Endothelial cell of umbilical vein (primary cell): ENCODE measurements at regions not wholly inside any gene's neighbourhood (a gene's known extent, or its start where the extent isn't known, plus 50 kb on each side); places are given as distances from the start of the nearest gene placed in this dataset.

Source experiments
- BruUV-seq: library from RNA; stranded (reverse); fragments of 400-500 nt; replicated peaks from 2 replicates; lab custom pipeline; 2021; lab: Mats Ljungman, UMichigan
- CTCF ChIA-PET: fragments of 300-600, 350-600 bp; sonication (Branson Sonifier 250); formaldehyde crosslinking; loops from one replicate; lab custom pipeline; 2021; ENCODE audit warnings: antibody characterized with exemption, inconsistent platforms; lab: Charles Lee
- POLR2A ChIA-PET: fragments of 300-600, 350-600 bp; sonication (Branson Sonifier 250); formaldehyde crosslinking; loops from one replicate; lab custom pipeline; 2021; ENCODE audit warnings: antibody characterized with exemption, inconsistent platforms; lab: Charles Lee
- DNase-seq: peaks from one replicate; pipeline ENCODE4 v3.0.0-alpha.2; 2011; ENCODE audit warnings: low read depth, low spot score
- FAIRE-seq: peaks from 2 replicates; lab custom pipeline; 2011; peaks lifted over from hg19 to GRCh38; lab: Jason Lieb, UNC
- H2AFZ ChIP-seq: 2 replicates; pipeline ENCODE4 v1.6.0; 2012; ENCODE audit warnings: low read depth, low read length, control low read depth, inconsistent platforms
- H3K27ac ChIP-seq: 2 replicates; pipeline ENCODE4 v1.5.1; 2011; ENCODE audit warnings: low read depth, mild to moderate bottlenecking, control low read depth, low read length, moderate library complexity; ENCODE audit not compliant: insufficient read depth
- H3K27me3 ChIP-seq, 2 experiments: 2 replicates each; pipeline versions ENCODE4 v1.6.0 to v1.6.1; 2011; ENCODE audit warnings: low read length in 2 of 2, mixed read lengths in 1 of 2; ENCODE audit not compliant: control insufficient read depth in 2 of 2, insufficient read depth in 2 of 2
- H3K36me3 ChIP-seq, 2 experiments: 2 replicates in 1 of 2; 3 replicates in 1 of 2; pipeline ENCODE4 v1.5.1; 2011; ENCODE audit warnings: low read length in 2 of 2, mild to moderate bottlenecking in 1 of 2, moderate library complexity in 1 of 2; ENCODE audit not compliant: control insufficient read depth in 2 of 2, insufficient read depth in 2 of 2; ENCODE audit errors: extremely low read depth in 1 of 2
- H3K4me1 ChIP-seq: 3 replicates; pipeline ENCODE4 v1.5.1; 2011; ENCODE audit warnings: mild to moderate bottlenecking, low read length; ENCODE audit not compliant: control insufficient read depth, insufficient read depth; ENCODE audit errors: extremely low read depth
- H3K4me2 ChIP-seq: 2 replicates; pipeline ENCODE4 v1.6.1; 2011; ENCODE audit warnings: low read length, control low read depth, mixed read lengths; ENCODE audit not compliant: insufficient read depth
- H3K4me3 ChIP-seq, 3 experiments: fragments of 200-600 bp in 1 of 3; sonication (generic), shearing (Covaris generic) in 1 of 3; replicated peaks in 1 of 3; 2 replicates each; pipeline ENCODE4 v1.5.1; 2011 to 2016; ENCODE audit warnings: control low read depth in 3 of 3, low read length in 3 of 3, mild to moderate bottlenecking in 2 of 3, inconsistent platforms in 1 of 3, low read depth in 1 of 3, moderate library complexity in 1 of 3; ENCODE audit not compliant: insufficient read depth in 1 of 3
- H3K79me2 ChIP-seq: 2 replicates; pipeline ENCODE4 v1.6.0; 2012; ENCODE audit warnings: low read length, inconsistent platforms; ENCODE audit not compliant: control insufficient read depth, insufficient read depth
- H3K9ac ChIP-seq: replicated peaks from 2 replicates; pipeline ENCODE3; 2011; ENCODE audit warnings: low read length, control low read depth; ENCODE audit not compliant: insufficient read depth; ENCODE audit errors: extremely low read depth
- H3K9me1 ChIP-seq: replicated peaks from 3 replicates; pipeline ENCODE4 v1.6.0; 2011; ENCODE audit warnings: mild to moderate bottlenecking, low read length; ENCODE audit not compliant: control insufficient read depth, insufficient read depth; ENCODE audit errors: extremely low read depth
- H3K9me3 ChIP-seq: replicated peaks from 2 replicates; pipeline ENCODE4 v1.5.1; 2012; ENCODE audit warnings: low read length, inconsistent platforms; ENCODE audit not compliant: control insufficient read depth, insufficient read depth
- H4K20me1 ChIP-seq: replicated peaks from 2 replicates; pipeline ENCODE3; 2011; ENCODE audit warnings: mild to moderate bottlenecking, low read length; ENCODE audit not compliant: control insufficient read depth, insufficient read depth; ENCODE audit errors: extremely low read depth
- CTCF ChIP-seq, 2 donors: IDR thresholded peaks; 1 replicate in 1 of 2; 2 replicates in 1 of 2; pipeline ENCODE4 v1.5.1; 2011; ENCODE audit warnings: low read length in 2 of 2, mild to moderate bottlenecking in 2 of 2, moderate library complexity in 2 of 2, control low read depth in 1 of 2, inconsistent platforms in 1 of 2, low read depth in 1 of 2; ENCODE audit not compliant: insufficient read depth in 1 of 2; ENCODE audit errors: extremely low read depth in 1 of 2
- EZH2 ChIP-seq: IDR thresholded peaks from 2 replicates; pipeline ENCODE4 v1.6.1; 2012; ENCODE audit warnings: borderline replicate concordance, low read depth, mild to moderate bottlenecking, moderate library complexity, low read length, inconsistent platforms; ENCODE audit not compliant: severe bottlenecking
- FOS ChIP-seq: IDR thresholded peaks from 2 replicates; pipeline ENCODE4 v1.6.1; 2011; ENCODE audit warnings: mild to moderate bottlenecking, low read length, moderate library complexity, borderline replicate concordance; ENCODE audit not compliant: insufficient read depth
- GATA2 ChIP-seq: IDR thresholded peaks from 2 replicates; pipeline ENCODE4 v1.7.0; 2011; ENCODE audit warnings: low read depth, mild to moderate bottlenecking, moderate library complexity, mixed read lengths, low read length; ENCODE audit not compliant: insufficient read length, insufficient read depth
- JUN ChIP-seq: IDR thresholded peaks from 2 replicates; pipeline ENCODE4 v1.6.1; 2011; ENCODE audit warnings: borderline replicate concordance, low read depth; ENCODE audit not compliant: insufficient read length, insufficient read depth
- MAX ChIP-seq: IDR thresholded peaks from 2 replicates; pipeline ENCODE4 v1.6.1; 2011; ENCODE audit not compliant: insufficient read depth, insufficient read length
- MYC ChIP-seq: IDR thresholded peaks from one replicate; pipeline ENCODE4 v1.6.1; 2011; ENCODE audit warnings: mild to moderate bottlenecking, low read depth, low read length
- POLR2A ChIP-seq: IDR thresholded peaks from 2 replicates; pipeline ENCODE4 v1.6.1; 2012; ENCODE audit warnings: low read depth, mild to moderate bottlenecking, control low read depth, low read length
- POLR2AphosphoS5 ChIP-seq: IDR thresholded peaks from 2 replicates; pipeline ENCODE4 v1.6.1; 2012; ENCODE audit warnings: low read depth, mild to moderate bottlenecking, control low read depth, low read length, moderate library complexity; ENCODE audit not compliant: insufficient read depth
- dilution Hi-C: fragments of 300-500 bp; cut with MboI; formaldehyde crosslinking; loops from one replicate; pipeline ENCODE4 v1.15.0; 2019; ENCODE audit warnings: low sequenced_read_pairs; ENCODE audit not compliant: extremely low pct_ligation_motif_present
- intact Hi-C: fragments of 100-400 bp; cut with micrococcal nuclease; formaldehyde crosslinking; loops from one replicate; pipeline ENCODE4 v1.10.0; 2022

GRCh38 chr16:54397838-54398237, 111.3 kb upstream of the IRX3 start:
- H3K27me3 ChIP-seq, result no peaks in the 10 kb centered on the region
- CTCF ChIA-PET, result no interaction called here
- no peaks in the 10 kb centered on the region for H3K36me3 ChIP-seq
- POLR2A ChIA-PET, result no interaction called here
- H2AFZ ChIP-seq, result no peak overlapping the region
- intact Hi-C loops, result no loop called here
- no peak overlapping the region for H3K4me2 ChIP-seq
- H3K27ac ChIP-seq, result no peak overlapping the region
- dilution Hi-C loops, result no loop called here
- no peaks in the 10 kb centered on the region for H3K4me1 ChIP-seq
- no peak for FAIRE-seq
- DNase-seq, result no peak
- H3K79me2 ChIP-seq, result no peaks in the 10 kb centered on the region
- H4K20me1 ChIP-seq, result no peaks in the 10 kb centered on the region
- no peak overlapping the region for H3K4me3 ChIP-seq
- BruUV-seq, result no TSS peak
- H3K9me3 ChIP-seq, result no peaks in the 10 kb centered on the region
- no peak for TF ChIP-seq EZH2
- no peak for TF ChIP-seq MAX
- TF ChIP-seq MYC, result no peak
- no peak for TF ChIP-seq FOS
- TF ChIP-seq POLR2AphosphoS5, result no peak
- TF ChIP-seq JUN, result no peak
- no peak for TF ChIP-seq POLR2A
- TF ChIP-seq GATA2, result no peak
- TF ChIP-seq CTCF (IDR thresholded peaks at IDR 0.05; ENCODE audit: extremely low read depth in 1 of 2, insufficient read depth in 1 of 2, low read depth in 1 of 2, low read length in 2 of 2), result no peak
- H3K9me1 ChIP-seq, result no peaks in the 10 kb centered on the region
- H3K9ac ChIP-seq, result no peak overlapping the region
